Endothelial cell (in vitro differentiated cells): ENCODE measurements at regions not wholly inside any gene's neighbourhood (a gene's known extent, or its start where the extent isn't known, plus 50 kb on each side); places are given as distances from the start of the nearest gene placed in this dataset.

ENCODE experiments used
- DNase-seq: peaks from one replicate; pipeline ENCODE4 v3.0.0; 2021; ENCODE audit warnings: low spot score
- H3K27ac Mint-ChIP-seq: one replicate; pipeline ENCODE4 v1.8.0; 2021; ENCODE audit warnings: mixed read lengths, inconsistent platforms; ENCODE audit not compliant: unreplicated experiment
- H3K27me3 Mint-ChIP-seq: one replicate; pipeline ENCODE4 v1.8.0; 2021; ENCODE audit warnings: mild to moderate bottlenecking, moderate library complexity, mixed read lengths, inconsistent platforms; ENCODE audit not compliant: unreplicated experiment
- H3K36me3 Mint-ChIP-seq: one replicate; pipeline ENCODE4 v1.8.0; 2021; ENCODE audit warnings: mild to moderate bottlenecking, low read depth, mixed read lengths, inconsistent platforms; ENCODE audit not compliant: unreplicated experiment
- H3K4me1 Mint-ChIP-seq: one replicate; pipeline ENCODE4 v1.8.0; 2021; ENCODE audit warnings: mild to moderate bottlenecking, mixed read lengths, inconsistent platforms; ENCODE audit not compliant: unreplicated experiment
- H3K4me3 Mint-ChIP-seq: one replicate; pipeline ENCODE4 v1.8.0; 2021; ENCODE audit warnings: mild to moderate bottlenecking, mixed read lengths, inconsistent platforms; ENCODE audit not compliant: unreplicated experiment
- H3K9me3 Mint-ChIP-seq: one replicate; pipeline ENCODE4 v1.8.0; 2021; ENCODE audit warnings: mixed read lengths, inconsistent platforms; ENCODE audit not compliant: unreplicated experiment
- TF ChIP-seq, protein P1 (sequence below): fragments of 200-600 bp; sonication (generic); IDR thresholded peaks from one replicate; pipeline ENCODE4 v1.5.0; 2021; ENCODE audit warnings: antibody characterized with exemption; ENCODE audit not compliant: unreplicated experiment

DNA sequence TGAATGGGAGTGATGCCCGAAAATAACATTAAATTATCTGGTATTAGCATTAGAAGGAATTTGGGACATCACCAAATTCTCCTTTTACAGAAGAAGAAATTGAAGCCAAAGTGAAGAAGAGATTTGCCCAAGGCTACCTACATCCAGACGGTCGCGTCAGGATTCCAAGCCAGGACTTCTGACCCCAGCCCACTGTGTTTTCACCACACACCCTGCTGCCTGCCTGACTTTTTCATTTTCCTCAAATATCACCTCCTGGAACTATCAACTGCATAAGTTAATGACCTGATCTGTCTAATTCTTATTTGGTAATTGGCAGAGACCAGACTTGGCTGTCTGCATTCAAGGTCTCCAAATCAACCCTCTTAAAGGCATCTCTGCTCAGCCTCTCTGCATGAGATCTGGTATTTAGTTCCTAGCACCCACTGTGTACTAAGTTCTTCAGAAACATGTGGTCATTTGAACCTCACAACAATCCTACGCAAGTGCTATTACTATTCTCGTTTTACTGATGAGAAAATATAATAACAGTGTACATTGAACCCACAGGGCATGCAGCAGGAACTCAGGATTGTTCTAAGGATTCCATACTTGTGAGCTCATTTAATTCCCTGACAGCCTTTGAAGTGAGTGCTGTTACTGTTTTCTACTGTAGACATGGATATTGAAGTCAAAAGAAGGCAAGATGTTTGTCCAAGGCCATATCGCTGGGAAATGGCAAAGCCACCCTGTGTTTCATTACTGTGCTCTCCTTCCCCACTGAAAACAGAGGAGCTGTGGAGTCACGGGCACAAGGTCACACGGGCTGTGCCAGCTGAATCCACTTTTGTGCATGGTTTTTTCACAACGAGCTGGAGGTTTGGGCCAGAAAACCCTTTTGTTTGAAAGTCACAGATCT is 195.2 kb upstream of the C1QTNF7 start:
- H3K9me3 Mint-ChIP-seq = no peaks in the 10 kb centered on the region
- DNase-seq = no peak
- TF ChIP-seq, protein P1, sequence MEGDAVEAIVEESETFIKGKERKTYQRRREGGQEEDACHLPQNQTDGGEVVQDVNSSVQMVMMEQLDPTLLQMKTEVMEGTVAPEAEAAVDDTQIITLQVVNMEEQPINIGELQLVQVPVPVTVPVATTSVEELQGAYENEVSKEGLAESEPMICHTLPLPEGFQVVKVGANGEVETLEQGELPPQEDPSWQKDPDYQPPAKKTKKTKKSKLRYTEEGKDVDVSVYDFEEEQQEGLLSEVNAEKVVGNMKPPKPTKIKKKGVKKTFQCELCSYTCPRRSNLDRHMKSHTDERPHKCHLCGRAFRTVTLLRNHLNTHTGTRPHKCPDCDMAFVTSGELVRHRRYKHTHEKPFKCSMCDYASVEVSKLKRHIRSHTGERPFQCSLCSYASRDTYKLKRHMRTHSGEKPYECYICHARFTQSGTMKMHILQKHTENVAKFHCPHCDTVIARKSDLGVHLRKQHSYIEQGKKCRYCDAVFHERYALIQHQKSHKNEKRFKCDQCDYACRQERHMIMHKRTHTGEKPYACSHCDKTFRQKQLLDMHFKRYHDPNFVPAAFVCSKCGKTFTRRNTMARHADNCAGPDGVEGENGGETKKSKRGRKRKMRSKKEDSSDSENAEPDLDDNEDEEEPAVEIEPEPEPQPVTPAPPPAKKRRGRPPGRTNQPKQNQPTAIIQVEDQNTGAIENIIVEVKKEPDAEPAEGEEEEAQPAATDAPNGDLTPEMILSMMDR = no peak
- no peak overlapping the region for H3K4me3 Mint-ChIP-seq
- H3K36me3 Mint-ChIP-seq = no peaks in the 10 kb centered on the region
- peaks cover 16% of the 10 kb centered on the region for H3K4me1 Mint-ChIP-seq
- H3K27me3 Mint-ChIP-seq = no peaks in the 10 kb centered on the region
- no peak overlapping the region for H3K27ac Mint-ChIP-seq

DNA sequence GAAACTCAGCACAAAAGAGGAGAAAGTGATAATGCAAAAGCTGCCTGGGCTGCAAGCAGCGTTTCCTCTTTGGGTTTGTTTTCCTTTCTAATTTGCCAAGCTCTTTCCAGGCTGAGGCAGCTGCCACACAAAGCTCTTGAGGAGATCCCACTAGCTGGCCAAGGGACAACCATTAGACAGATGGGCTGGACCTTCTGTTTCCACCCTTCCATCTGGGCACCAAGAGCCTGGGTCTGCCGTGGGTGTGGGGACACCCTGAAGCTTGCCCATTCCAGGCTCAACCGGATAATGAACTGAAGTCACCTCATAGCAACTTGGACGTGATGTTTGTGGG is 194.6 kb upstream of the C1QTNF7 start:
- no peaks in the 10 kb centered on the region for H3K9me3 Mint-ChIP-seq
- TF ChIP-seq, protein P1 = no peak
- no peaks in the 10 kb centered on the region for H3K27me3 Mint-ChIP-seq
- H3K36me3 Mint-ChIP-seq = no peaks in the 10 kb centered on the region
- H3K4me3 Mint-ChIP-seq = no peak overlapping the region
- DNase-seq = no peak
- peak overlapping the region; percentile 21 for H3K27ac Mint-ChIP-seq
- peaks cover 16% of the 10 kb centered on the region for H3K4me1 Mint-ChIP-seq

GRCh38 chr4:15233626-15234025 is 194.2 kb upstream of the C1QTNF7 start:
- no peak for DNase-seq
- Mint-ChIP-seq H3K36me3 (no peaks in the 10 kb centered on the region), H3K4me3 (no peak overlapping the region), H3K9me3 (no peaks in the 10 kb centered on the region), H3K27ac (no peak overlapping the region), H3K27me3 (no peaks in the 10 kb centered on the region), H3K4me1 (peaks cover 16% of the 10 kb centered on the region)
- TF ChIP-seq, protein P1 = no peak

- Mint-ChIP-seq H3K4me3 (no peak overlapping the region), H3K9me3 (no peaks in the 10 kb centered on the region), H3K36me3 (no peaks in the 10 kb centered on the region), H3K27ac (no peak overlapping the region), H3K4me1 (peaks cover 16% of the 10 kb centered on the region), H3K27me3 (no peaks in the 10 kb centered on the region)
- no peak for DNase-seq
- TF ChIP-seq, protein P1 = no peak
These were observed 193.5 kb upstream of the C1QTNF7 start for GRCh38 chr4:15234116-15234855.

DNA sequence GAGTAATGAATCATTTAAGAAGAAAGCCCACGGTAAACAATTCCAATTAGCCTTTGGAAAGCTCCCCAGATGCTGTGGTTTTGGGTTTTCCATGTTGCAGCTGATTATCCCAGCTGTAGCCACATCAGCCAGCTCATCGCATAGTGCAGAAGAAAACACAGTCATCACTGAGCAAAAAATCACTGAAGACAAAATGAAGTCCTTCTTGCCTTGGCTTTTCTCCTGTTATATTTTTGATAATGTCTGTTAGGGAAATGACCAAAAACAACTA is 193.0 kb upstream of the C1QTNF7 start:
- Mint-ChIP-seq H3K4me1 (peaks cover 16% of the 10 kb centered on the region), H3K27me3 (no peaks in the 10 kb centered on the region), H3K27ac (no peak overlapping the region), H3K36me3 (no peaks in the 10 kb centered on the region), H3K4me3 (no peak overlapping the region), H3K9me3 (no peaks in the 10 kb centered on the region)
- TF ChIP-seq, protein P1 = no peak
- no peak for DNase-seq
